HL-60 (cell line): ENCODE measurements at regions not wholly inside any gene's neighbourhood (a gene's known extent, or its start where the extent isn't known, plus 50 kb on each side); places are given as distances from the start of the nearest gene placed in this dataset.
A peak's percentile ranks its signal among the peaks of the same experiment; 100 is the strongest.
"Not testable (repeated sequence)": the region's sequence is repeated elsewhere in the genome, so short reads cannot be mapped to it uniquely, and the experiment has no call there.

Source experiments
- DNase-seq, 2 experiments: peaks; one replicate each; pipeline ENCODE4 v3.0.0-alpha.2; 2010 to 2020; ENCODE audit warnings: low read depth in 1 of 2, low spot score in 1 of 2
- H3K27ac ChIP-seq: fragments of 250-450 bp; sonication (Bioruptor Pico); replicated peaks from 2 replicates; pipeline ENCODE4 v1.5.1; 2020; ENCODE audit warnings: mild to moderate bottlenecking, moderate library complexity
- H3K27me3 ChIP-seq: fragments of 250-450 bp; sonication (Bioruptor Pico); 2 replicates; pipeline ENCODE4 v1.5.1; 2021; ENCODE audit warnings: mild to moderate bottlenecking, moderate library complexity; ENCODE audit not compliant: insufficient read depth, poor library complexity, severe bottlenecking
- H3K4me3 ChIP-seq: replicated peaks from 2 replicates; pipeline ENCODE4 v1.5.1; 2011; ENCODE audit warnings: mild to moderate bottlenecking, control low read depth, low read length; ENCODE audit not compliant: insufficient read depth
- GABPA ChIP-seq: IDR thresholded peaks from 2 replicates; pipeline ENCODE4 v1.6.1; 2012; ENCODE audit warnings: low read depth
- POLR2AphosphoS5 ChIP-seq: IDR thresholded peaks from 2 replicates; pipeline ENCODE4 v1.6.1; 2012; ENCODE audit warnings: low read depth
- SPI1 ChIP-seq: IDR thresholded peaks from 2 replicates; pipeline ENCODE4 v1.6.1; 2012; ENCODE audit warnings: low read depth, mild to moderate bottlenecking, borderline replicate concordance
- TF ChIP-seq, protein P1 (sequence below): IDR thresholded peaks from 2 replicates; pipeline ENCODE4 v1.6.1; 2012; ENCODE audit warnings: low read depth; ENCODE audit not compliant: insufficient replicate concordance
- TF ChIP-seq, protein P2 (sequence below): IDR thresholded peaks from one replicate; pipeline ENCODE4 v1.5.1; 2011; ENCODE audit warnings: low read length, control low read depth, inconsistent platforms; ENCODE audit not compliant: insufficient read depth

DNA sequence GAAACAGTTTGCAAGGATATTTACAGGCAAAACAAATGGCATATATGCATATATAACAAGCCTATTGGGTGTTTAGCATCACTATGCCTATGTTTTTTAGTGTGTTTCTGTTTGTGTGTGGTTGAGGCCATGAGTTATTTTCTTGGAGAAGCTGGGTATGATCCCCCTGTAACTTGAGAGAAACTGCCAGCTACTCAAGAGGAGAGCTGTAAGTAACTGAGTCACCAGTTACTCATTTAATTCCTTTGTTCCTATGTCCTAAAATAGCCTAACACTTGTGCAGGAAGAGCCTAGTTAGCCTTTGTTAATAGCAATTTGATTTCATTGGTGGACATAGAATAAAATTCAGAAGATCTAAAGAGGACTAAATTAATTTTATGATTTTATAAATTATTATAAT lies 79.1 kb downstream of the PWWP3B start:
- Histone ChIP-seq H3K27ac (no peak overlapping the region), H3K27me3 (no peaks in the 10 kb centered on the region), H3K4me3 (no peak overlapping the region)
- TF ChIP-seq, protein P1, sequence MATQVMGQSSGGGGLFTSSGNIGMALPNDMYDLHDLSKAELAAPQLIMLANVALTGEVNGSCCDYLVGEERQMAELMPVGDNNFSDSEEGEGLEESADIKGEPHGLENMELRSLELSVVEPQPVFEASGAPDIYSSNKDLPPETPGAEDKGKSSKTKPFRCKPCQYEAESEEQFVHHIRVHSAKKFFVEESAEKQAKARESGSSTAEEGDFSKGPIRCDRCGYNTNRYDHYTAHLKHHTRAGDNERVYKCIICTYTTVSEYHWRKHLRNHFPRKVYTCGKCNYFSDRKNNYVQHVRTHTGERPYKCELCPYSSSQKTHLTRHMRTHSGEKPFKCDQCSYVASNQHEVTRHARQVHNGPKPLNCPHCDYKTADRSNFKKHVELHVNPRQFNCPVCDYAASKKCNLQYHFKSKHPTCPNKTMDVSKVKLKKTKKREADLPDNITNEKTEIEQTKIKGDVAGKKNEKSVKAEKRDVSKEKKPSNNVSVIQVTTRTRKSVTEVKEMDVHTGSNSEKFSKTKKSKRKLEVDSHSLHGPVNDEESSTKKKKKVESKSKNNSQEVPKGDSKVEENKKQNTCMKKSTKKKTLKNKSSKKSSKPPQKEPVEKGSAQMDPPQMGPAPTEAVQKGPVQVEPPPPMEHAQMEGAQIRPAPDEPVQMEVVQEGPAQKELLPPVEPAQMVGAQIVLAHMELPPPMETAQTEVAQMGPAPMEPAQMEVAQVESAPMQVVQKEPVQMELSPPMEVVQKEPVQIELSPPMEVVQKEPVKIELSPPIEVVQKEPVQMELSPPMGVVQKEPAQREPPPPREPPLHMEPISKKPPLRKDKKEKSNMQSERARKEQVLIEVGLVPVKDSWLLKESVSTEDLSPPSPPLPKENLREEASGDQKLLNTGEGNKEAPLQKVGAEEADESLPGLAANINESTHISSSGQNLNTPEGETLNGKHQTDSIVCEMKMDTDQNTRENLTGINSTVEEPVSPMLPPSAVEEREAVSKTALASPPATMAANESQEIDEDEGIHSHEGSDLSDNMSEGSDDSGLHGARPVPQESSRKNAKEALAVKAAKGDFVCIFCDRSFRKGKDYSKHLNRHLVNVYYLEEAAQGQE, result no peak
- TF ChIP-seq GABPA (no peak), POLR2AphosphoS5 (no peak), SPI1 (no peak)
- TF ChIP-seq, protein P2, sequence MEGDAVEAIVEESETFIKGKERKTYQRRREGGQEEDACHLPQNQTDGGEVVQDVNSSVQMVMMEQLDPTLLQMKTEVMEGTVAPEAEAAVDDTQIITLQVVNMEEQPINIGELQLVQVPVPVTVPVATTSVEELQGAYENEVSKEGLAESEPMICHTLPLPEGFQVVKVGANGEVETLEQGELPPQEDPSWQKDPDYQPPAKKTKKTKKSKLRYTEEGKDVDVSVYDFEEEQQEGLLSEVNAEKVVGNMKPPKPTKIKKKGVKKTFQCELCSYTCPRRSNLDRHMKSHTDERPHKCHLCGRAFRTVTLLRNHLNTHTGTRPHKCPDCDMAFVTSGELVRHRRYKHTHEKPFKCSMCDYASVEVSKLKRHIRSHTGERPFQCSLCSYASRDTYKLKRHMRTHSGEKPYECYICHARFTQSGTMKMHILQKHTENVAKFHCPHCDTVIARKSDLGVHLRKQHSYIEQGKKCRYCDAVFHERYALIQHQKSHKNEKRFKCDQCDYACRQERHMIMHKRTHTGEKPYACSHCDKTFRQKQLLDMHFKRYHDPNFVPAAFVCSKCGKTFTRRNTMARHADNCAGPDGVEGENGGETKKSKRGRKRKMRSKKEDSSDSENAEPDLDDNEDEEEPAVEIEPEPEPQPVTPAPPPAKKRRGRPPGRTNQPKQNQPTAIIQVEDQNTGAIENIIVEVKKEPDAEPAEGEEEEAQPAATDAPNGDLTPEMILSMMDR, result no peak
- no peak for DNase-seq

DNA sequence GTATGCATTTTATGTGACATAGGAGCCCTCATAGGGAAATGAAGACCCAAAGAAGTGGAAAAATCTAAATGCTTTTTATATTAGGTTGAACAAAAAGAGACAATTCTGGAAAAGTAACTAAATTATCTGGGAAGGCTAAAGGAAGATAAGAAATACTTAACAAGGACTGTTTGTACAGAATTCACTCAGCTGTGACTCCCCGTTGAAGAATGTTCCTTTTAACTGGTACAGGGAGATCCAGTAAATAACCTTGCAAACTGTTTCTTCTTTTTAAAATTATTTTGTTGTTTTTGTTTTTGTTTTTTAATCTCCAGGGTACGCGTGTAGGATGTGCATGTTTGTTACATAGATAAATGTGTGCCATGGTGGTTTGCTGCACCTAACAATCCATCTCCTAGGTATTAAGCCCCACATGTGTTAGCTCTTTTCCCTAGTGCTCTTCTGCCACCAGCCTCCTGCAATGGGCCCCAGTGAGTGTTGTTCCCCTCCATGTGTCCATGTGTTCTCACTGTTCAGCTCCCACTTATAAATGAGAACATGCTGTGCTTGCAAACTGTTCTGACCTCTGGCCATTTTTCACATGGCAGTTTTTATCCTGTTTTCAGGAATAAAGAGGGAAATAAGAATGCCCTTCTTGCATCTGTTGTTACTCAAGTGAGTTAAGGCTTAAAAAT lies 81.7 kb downstream of the PWWP3B start:
- DNase-seq, result no peak
- Histone ChIP-seq H3K27ac (no peak overlapping the region), H3K4me3 (no peak overlapping the region), H3K27me3 (no peaks in the 10 kb centered on the region)
- TF ChIP-seq, protein P1, result no peak
- TF ChIP-seq, protein P2, result no peak
- no peak for TF ChIP-seq GABPA

DNA sequence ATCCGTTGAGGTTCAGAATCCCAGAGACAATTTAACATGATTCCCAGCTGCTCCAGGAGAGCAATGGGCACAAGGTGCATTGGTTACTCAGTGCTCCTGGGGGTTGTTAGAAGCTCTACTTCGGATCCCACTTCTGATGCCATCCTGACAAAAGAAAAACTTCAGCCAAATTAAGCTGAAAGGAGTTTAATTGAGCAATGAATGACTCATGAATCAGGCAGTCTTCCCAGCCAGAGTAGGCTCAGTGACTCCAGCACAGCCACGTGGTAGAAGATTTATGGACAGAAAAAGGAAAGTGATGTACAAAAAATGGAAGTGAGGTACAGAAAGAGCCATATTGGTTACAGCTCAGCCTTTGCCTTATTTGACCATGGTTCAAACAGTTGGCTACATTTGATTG lies 95.7 kb downstream of the PWWP3B start:
- TF ChIP-seq GABPA (no peak), POLR2AphosphoS5 (no peak), SPI1 (no peak)
- TF ChIP-seq, protein P1, result no peak
- TF ChIP-seq, protein P2, result no peak
- H3K4me3 ChIP-seq, result no peak overlapping the region
- no peak overlapping the region for H3K27ac ChIP-seq
- DNase-seq, result peak in 1 of 2 experiments; percentile 14
- H3K27me3 ChIP-seq, result no peaks in the 10 kb centered on the region

DNA sequence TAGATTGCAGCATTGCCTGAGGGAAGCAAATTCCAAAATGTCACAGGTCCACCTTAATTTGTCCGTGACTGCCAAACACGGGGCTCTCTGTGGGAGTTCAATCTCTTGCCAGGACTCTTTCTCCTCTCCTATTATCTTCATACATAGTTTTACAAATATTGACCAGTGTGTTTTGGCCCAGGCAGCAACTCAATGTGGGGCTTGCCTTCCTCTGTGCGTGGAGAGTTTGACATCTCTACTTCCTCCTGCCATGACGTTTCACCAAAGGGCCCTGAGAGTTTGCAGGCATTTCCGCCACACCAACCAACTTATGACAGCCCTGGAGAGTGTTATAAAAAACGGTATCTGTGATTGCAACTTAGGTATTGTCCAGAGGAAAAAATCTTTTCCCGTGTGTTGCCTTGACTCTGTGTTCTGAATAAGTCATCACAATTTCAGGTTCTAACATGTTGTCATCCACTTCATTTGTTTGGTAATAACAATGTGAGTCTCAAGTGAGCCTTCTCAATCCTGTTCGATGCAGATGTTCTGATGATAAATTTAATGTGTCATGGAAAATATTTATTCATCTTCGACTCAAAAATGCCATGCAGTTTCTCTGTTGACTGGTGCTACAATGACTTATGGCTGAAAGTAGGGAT lies 106.0 kb downstream of the PWWP3B start:
- not testable (repeated sequence) for H3K27ac ChIP-seq, DNase-seq, H3K4me3 ChIP-seq, H3K27me3 ChIP-seq

DNA sequence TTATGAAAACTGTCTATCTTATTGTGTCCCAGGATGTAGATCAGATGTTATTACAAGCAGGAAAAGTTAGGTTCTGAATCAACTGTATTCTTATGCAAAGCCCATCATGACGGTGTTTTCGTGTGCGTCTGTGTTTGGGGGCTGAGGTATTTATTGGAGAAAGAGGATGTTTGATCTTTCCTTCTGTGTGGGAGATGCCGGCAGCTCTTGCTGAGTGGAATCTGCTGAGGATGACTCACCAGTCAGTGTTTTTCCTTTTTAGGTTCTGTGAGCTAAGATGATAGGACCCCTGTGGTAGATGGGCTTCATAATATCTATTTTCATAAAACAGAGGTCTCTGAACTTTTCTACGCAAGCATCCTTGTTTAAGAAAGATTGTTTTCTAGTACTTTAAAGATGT lies 107.1 kb downstream of the PWWP3B start:
- H3K27me3 ChIP-seq, DNase-seq, H3K27ac ChIP-seq, H3K4me3 ChIP-seq: not testable (repeated sequence)
